Activated naive CD4-positive, alpha-beta T cell treated with anti-CD3 and anti-CD28 coated beads, Interleukin-2, amount 50 U/mL, for 72 hours (primary cell): ENCODE measurements at regions not wholly inside any gene's neighbourhood (a gene's known extent, or its start where the extent isn't known, plus 50 kb on each side); places are given as distances from the start of the nearest gene placed in this dataset.
"Not testable (repeated sequence)": the region's sequence is repeated elsewhere in the genome, so short reads cannot be mapped to it uniquely, and the experiment has no call there.

ENCODE experiments used
- ATAC-seq, 2 donors: fragments of 150-1000 bp; cut with Tn5 transposase; 2 replicates each; pipeline ENCODE4 v1.10.0; 2021; ENCODE audit warnings: mild to moderate bottlenecking in 2 of 2, moderate library complexity in 2 of 2
- DNase-seq, 2 donors: peaks; one replicate each; pipeline ENCODE4 v3.0.0; 2021 to 2022; ENCODE audit warnings: low spot score in 2 of 2
- H3K27ac Mint-ChIP-seq, 2 donors: one replicate each; pipeline ENCODE4 v1.8.0; 2022; ENCODE audit warnings: mild to moderate bottlenecking in 2 of 2, mixed read lengths in 2 of 2
- H3K36me3 Mint-ChIP-seq, 2 donors: one replicate each; pipeline ENCODE4 v1.8.0; 2022; ENCODE audit warnings: mixed read lengths in 2 of 2
- H3K9me3 Mint-ChIP-seq, 2 donors: one replicate each; pipeline ENCODE4 v1.8.0; 2022; ENCODE audit warnings: mixed read lengths in 2 of 2

GRCh38 chr16:8469102-8469778, 121.1 kb downstream of the TMEM114 start:
- no peak for DNase-seq
- Mint-ChIP-seq H3K27ac (no peak overlapping the region), H3K36me3 (no peaks in the 10 kb centered on the region), H3K9me3 (peaks cover 4% of the 10 kb centered on the region in 2 donors)
- no peak for ATAC-seq

- ATAC-seq: no peak
- Mint-ChIP-seq H3K9me3 (peaks cover 7% of the 10 kb centered on the region in 2 donors), H3K27ac (no peak overlapping the region), H3K36me3 (peaks cover 0 to 4% of the 10 kb centered on the region in 2 donors)
- no peak for DNase-seq
Measured at GRCh38 chr16:8464979-8465378, 125.3 kb downstream of the TMEM114 start.

- ATAC-seq (no peak), DNase-seq (no peak)
- H3K9me3 Mint-ChIP-seq: peaks cover 12 to 13% of the 10 kb centered on the region in 2 donors
- H3K27ac Mint-ChIP-seq: no peak overlapping the region
- peaks cover 0 to 7% of the 10 kb centered on the region in 2 donors for H3K36me3 Mint-ChIP-seq
Measured at GRCh38 chr16:8459085-8459733, 131.1 kb downstream of the TMEM114 start.

- Mint-ChIP-seq H3K9me3 (peaks cover 15% of the 10 kb centered on the region in 2 donors), H3K36me3 (peaks cover 0 to 7% of the 10 kb centered on the region in 2 donors), H3K27ac (no peak overlapping the region)
- ATAC-seq (no peak), DNase-seq (no peak)
Measured at GRCh38 chr16:8458481-8459046, 131.7 kb downstream of the TMEM114 start.

- Mint-ChIP-seq H3K9me3 (peaks cover 4 to 5% of the 10 kb centered on the region in 2 donors), H3K27ac (no peak overlapping the region), H3K36me3 (no peaks in the 10 kb centered on the region)
- DNase-seq: no peak
- no peak for ATAC-seq
Measured at GRCh38 chr16:8453359-8453758, 137.0 kb downstream of the TMEM114 start.

- H3K9me3 Mint-ChIP-seq: peaks cover 4 to 5% of the 10 kb centered on the region in 2 donors
- H3K36me3 Mint-ChIP-seq: no peaks in the 10 kb centered on the region
- no peak overlapping the region for H3K27ac Mint-ChIP-seq
- DNase-seq (no peak), ATAC-seq (no peak)
Measured at GRCh38 chr16:8452941-8453340, 137.4 kb downstream of the TMEM114 start.

GRCh38 chr16:8436931-8437330, 153.4 kb downstream of the TMEM114 start:
- H3K36me3 Mint-ChIP-seq: no peaks in the 10 kb centered on the region
- DNase-seq: no peak
- no peak overlapping the region for H3K27ac Mint-ChIP-seq
- H3K9me3 Mint-ChIP-seq: peaks cover 0 to 9% of the 10 kb centered on the region in 2 donors
- ATAC-seq: no peak

GRCh38 chr16:8431783-8432182, 158.5 kb downstream of the TMEM114 start:
- no peak for DNase-seq
- Mint-ChIP-seq H3K36me3 (no peaks in the 10 kb centered on the region), H3K9me3 (peaks cover 0 to 10% of the 10 kb centered on the region in 2 donors), H3K27ac (no peak overlapping the region)
- no peak for ATAC-seq

- peaks cover 0 to 5% of the 10 kb centered on the region in 2 donors for H3K36me3 Mint-ChIP-seq
- no peak for DNase-seq
- no peak overlapping the region for H3K27ac Mint-ChIP-seq
- no peak for ATAC-seq
- peaks cover 4 to 18% of the 10 kb centered on the region in 2 donors for H3K9me3 Mint-ChIP-seq
Measured at GRCh38 chr16:8430401-8430800, 159.9 kb downstream of the TMEM114 start.

GRCh38 chr16:8426569-8426968, 163.7 kb downstream of the TMEM114 start:
- Mint-ChIP-seq H3K9me3 (peaks cover 4 to 14% of the 10 kb centered on the region in 2 donors), H3K36me3 (peaks cover 0 to 5% of the 10 kb centered on the region in 2 donors), H3K27ac (no peak overlapping the region)
- no peak for ATAC-seq
- DNase-seq: no peak

GRCh38 chr16:8417145-8417544, 173.2 kb downstream of the TMEM114 start:
- no peak for ATAC-seq
- Mint-ChIP-seq H3K9me3 (peaks cover under 1 to 7% of the 10 kb centered on the region in 2 donors), H3K27ac (no peak overlapping the region), H3K36me3 (no peaks in the 10 kb centered on the region)
- no peak for DNase-seq

- H3K27ac Mint-ChIP-seq: no peak overlapping the region
- ATAC-seq (no peak), DNase-seq (no peak)
- H3K36me3 Mint-ChIP-seq: no peaks in the 10 kb centered on the region
- peaks cover 14 to 19% of the 10 kb centered on the region in 2 donors for H3K9me3 Mint-ChIP-seq
Measured at GRCh38 chr16:8408855-8409567, 181.3 kb downstream of the TMEM114 start.

- Mint-ChIP-seq H3K9me3 (peaks cover 18 to 19% of the 10 kb centered on the region in 2 donors), H3K36me3 (no peaks in the 10 kb centered on the region), H3K27ac (no peak overlapping the region)
- DNase-seq: no peak
- no peak for ATAC-seq
Measured at GRCh38 chr16:8407351-8407750, 183.0 kb downstream of the TMEM114 start.

- ATAC-seq (no peak), DNase-seq (no peak)
- Mint-ChIP-seq H3K36me3 (no peaks in the 10 kb centered on the region), H3K27ac (no peak overlapping the region), H3K9me3 (peaks cover 15 to 17% of the 10 kb centered on the region in 2 donors)
Measured at GRCh38 chr16:8403978-8404749, 186.1 kb downstream of the TMEM114 start.

GRCh38 chr16:8402981-8403843, 187.1 kb downstream of the TMEM114 start:
- no peak for DNase-seq
- ATAC-seq: no peak
- H3K36me3 Mint-ChIP-seq: no peaks in the 10 kb centered on the region
- H3K9me3 Mint-ChIP-seq: peaks cover 15 to 20% of the 10 kb centered on the region in 2 donors
- H3K27ac Mint-ChIP-seq: no peak overlapping the region

- not testable (repeated sequence) for DNase-seq, ATAC-seq, H3K36me3 Mint-ChIP-seq, H3K27ac Mint-ChIP-seq
- H3K9me3 Mint-ChIP-seq: peaks cover 8 to 15% of the 10 kb centered on the region in 2 donors
Measured at GRCh38 chr16:8400683-8401082, 189.6 kb downstream of the TMEM114 start.
